Endothelial cell (in vitro differentiated cells): ENCODE measurements at regions not wholly inside any gene's neighbourhood (a gene's known extent, or its start where the extent isn't known, plus 50 kb on each side); places are given as distances from the start of the nearest gene placed in this dataset.

Source experiments
- DNase-seq: peaks from one replicate; pipeline ENCODE4 v3.0.0; 2021; ENCODE audit warnings: low spot score
- H3K27ac Mint-ChIP-seq: one replicate; pipeline ENCODE4 v1.8.0; 2021; ENCODE audit warnings: mixed read lengths, inconsistent platforms; ENCODE audit not compliant: unreplicated experiment
- H3K27me3 Mint-ChIP-seq: one replicate; pipeline ENCODE4 v1.8.0; 2021; ENCODE audit warnings: mild to moderate bottlenecking, moderate library complexity, mixed read lengths, inconsistent platforms; ENCODE audit not compliant: unreplicated experiment
- H3K36me3 Mint-ChIP-seq: one replicate; pipeline ENCODE4 v1.8.0; 2021; ENCODE audit warnings: mild to moderate bottlenecking, low read depth, mixed read lengths, inconsistent platforms; ENCODE audit not compliant: unreplicated experiment
- H3K4me1 Mint-ChIP-seq: one replicate; pipeline ENCODE4 v1.8.0; 2021; ENCODE audit warnings: mild to moderate bottlenecking, mixed read lengths, inconsistent platforms; ENCODE audit not compliant: unreplicated experiment
- H3K4me3 Mint-ChIP-seq: one replicate; pipeline ENCODE4 v1.8.0; 2021; ENCODE audit warnings: mild to moderate bottlenecking, mixed read lengths, inconsistent platforms; ENCODE audit not compliant: unreplicated experiment
- H3K9me3 Mint-ChIP-seq: one replicate; pipeline ENCODE4 v1.8.0; 2021; ENCODE audit warnings: mixed read lengths, inconsistent platforms; ENCODE audit not compliant: unreplicated experiment
- TF ChIP-seq, protein P1 (sequence below): fragments of 200-600 bp; sonication (generic); IDR thresholded peaks from one replicate; pipeline ENCODE4 v1.5.0; 2021; ENCODE audit warnings: antibody characterized with exemption; ENCODE audit not compliant: unreplicated experiment

- TF ChIP-seq, protein P1, sequence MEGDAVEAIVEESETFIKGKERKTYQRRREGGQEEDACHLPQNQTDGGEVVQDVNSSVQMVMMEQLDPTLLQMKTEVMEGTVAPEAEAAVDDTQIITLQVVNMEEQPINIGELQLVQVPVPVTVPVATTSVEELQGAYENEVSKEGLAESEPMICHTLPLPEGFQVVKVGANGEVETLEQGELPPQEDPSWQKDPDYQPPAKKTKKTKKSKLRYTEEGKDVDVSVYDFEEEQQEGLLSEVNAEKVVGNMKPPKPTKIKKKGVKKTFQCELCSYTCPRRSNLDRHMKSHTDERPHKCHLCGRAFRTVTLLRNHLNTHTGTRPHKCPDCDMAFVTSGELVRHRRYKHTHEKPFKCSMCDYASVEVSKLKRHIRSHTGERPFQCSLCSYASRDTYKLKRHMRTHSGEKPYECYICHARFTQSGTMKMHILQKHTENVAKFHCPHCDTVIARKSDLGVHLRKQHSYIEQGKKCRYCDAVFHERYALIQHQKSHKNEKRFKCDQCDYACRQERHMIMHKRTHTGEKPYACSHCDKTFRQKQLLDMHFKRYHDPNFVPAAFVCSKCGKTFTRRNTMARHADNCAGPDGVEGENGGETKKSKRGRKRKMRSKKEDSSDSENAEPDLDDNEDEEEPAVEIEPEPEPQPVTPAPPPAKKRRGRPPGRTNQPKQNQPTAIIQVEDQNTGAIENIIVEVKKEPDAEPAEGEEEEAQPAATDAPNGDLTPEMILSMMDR = no peak
- no peaks in the 10 kb centered on the region for H3K9me3 Mint-ChIP-seq
- no peak overlapping the region for H3K4me3 Mint-ChIP-seq
- no peaks in the 10 kb centered on the region for H3K4me1 Mint-ChIP-seq
- no peak for DNase-seq
- H3K27me3 Mint-ChIP-seq = no peaks in the 10 kb centered on the region
- H3K27ac Mint-ChIP-seq = no peak overlapping the region
- no peaks in the 10 kb centered on the region for H3K36me3 Mint-ChIP-seq
These were observed 319.1 kb downstream of the MED10 start for GRCh38 chr5:6059137-6059800.

DNA sequence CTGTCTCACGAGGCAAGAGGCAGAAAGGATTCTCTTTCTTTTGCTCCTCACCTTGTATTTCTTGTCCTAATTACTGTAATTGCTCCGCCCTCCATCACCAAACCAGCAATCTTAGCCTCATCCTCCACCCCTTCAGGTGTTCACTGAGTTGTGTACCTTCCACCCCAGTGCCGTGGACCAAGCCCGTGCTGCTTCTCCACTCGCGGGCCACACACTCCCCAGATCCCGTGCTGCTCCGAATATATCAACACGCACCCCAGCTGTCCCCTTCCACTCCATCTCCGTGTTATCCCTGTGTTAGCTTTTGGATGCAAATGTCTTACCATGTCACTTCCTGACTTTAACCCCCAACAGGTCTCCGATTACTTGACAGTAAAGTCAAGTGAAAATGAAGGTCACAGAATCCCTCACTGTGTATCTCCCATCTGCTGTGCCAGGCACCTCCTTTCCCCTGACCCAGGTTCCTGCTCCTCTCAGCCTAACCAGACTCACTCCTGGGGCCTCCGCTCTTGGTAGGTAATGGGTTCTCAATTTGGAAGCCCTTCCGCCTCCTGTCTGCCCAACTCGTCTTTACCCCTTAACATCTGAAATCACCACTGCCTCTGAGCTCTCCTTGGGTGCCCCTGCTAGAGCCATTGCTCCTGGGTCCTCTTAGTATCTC, 320.2 kb downstream of the MED10 start:
- TF ChIP-seq, protein P1 = no peak
- Mint-ChIP-seq H3K27ac (no peak overlapping the region), H3K4me1 (no peaks in the 10 kb centered on the region), H3K9me3 (no peaks in the 10 kb centered on the region), H3K36me3 (no peaks in the 10 kb centered on the region), H3K27me3 (peaks cover 2% of the 10 kb centered on the region), H3K4me3 (no peak overlapping the region)
- no peak for DNase-seq

- no peaks in the 10 kb centered on the region for H3K4me1 Mint-ChIP-seq
- no peak for DNase-seq
- no peaks in the 10 kb centered on the region for H3K9me3 Mint-ChIP-seq
- H3K36me3 Mint-ChIP-seq = no peaks in the 10 kb centered on the region
- H3K27ac Mint-ChIP-seq = no peak overlapping the region
- TF ChIP-seq, protein P1 = no peak
- H3K4me3 Mint-ChIP-seq = no peak overlapping the region
- peaks cover 2% of the 10 kb centered on the region for H3K27me3 Mint-ChIP-seq
These were observed 322.1 kb downstream of the MED10 start for GRCh38 chr5:6056280-6056679.

DNA sequence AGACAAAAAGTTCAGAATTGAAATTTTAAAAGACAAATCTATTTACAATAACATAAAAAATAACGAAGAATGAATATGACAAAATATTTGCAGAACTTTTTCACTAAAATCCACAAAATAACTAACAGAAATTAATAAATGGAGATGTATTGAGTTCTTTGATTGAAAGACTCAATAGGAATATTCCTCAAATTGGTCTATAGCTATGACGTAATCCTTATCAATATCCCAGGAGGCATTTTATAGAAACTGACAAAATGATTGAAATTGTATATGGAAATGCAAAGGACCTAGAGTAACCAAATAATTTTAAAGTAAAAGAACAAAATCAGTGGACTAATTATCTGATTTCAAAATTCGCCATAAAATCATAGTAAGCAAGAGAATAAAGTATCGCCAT, 328.7 kb downstream of the MED10 start:
- no peak for DNase-seq
- TF ChIP-seq, protein P1 = no peak
- H3K4me3 Mint-ChIP-seq = no peak overlapping the region
- no peaks in the 10 kb centered on the region for H3K9me3 Mint-ChIP-seq
- no peaks in the 10 kb centered on the region for H3K4me1 Mint-ChIP-seq
- no peaks in the 10 kb centered on the region for H3K36me3 Mint-ChIP-seq
- peaks cover 3% of the 10 kb centered on the region for H3K27me3 Mint-ChIP-seq
- H3K27ac Mint-ChIP-seq = no peak overlapping the region

GRCh38 chr5:6048746-6049145, 329.6 kb downstream of the MED10 start:
- Mint-ChIP-seq H3K9me3 (no peaks in the 10 kb centered on the region), H3K4me3 (no peak overlapping the region), H3K27ac (no peak overlapping the region), H3K4me1 (no peaks in the 10 kb centered on the region), H3K27me3 (peaks cover 3% of the 10 kb centered on the region), H3K36me3 (no peaks in the 10 kb centered on the region)
- TF ChIP-seq, protein P1 = no peak
- DNase-seq = no peak
